GM18867 (cell line): ENCODE measurements at regions not wholly inside any gene's neighbourhood (a gene's known extent, or its start where the extent isn't known, plus 50 kb on each side); places are given as distances from the start of the nearest gene placed in this dataset.
"Not testable (repeated sequence)": the region's sequence is repeated elsewhere in the genome, so short reads cannot be mapped to it uniquely, and the experiment has no call there.

Source experiments
- ATAC-seq: cut with Tn5 transposase; IDR thresholded peaks from one replicate; pipeline ENCODE4 v1.9.1; 2021; ENCODE audit warnings: mild to moderate bottlenecking, moderate library complexity; ENCODE audit not compliant: unreplicated experiment

DNA sequence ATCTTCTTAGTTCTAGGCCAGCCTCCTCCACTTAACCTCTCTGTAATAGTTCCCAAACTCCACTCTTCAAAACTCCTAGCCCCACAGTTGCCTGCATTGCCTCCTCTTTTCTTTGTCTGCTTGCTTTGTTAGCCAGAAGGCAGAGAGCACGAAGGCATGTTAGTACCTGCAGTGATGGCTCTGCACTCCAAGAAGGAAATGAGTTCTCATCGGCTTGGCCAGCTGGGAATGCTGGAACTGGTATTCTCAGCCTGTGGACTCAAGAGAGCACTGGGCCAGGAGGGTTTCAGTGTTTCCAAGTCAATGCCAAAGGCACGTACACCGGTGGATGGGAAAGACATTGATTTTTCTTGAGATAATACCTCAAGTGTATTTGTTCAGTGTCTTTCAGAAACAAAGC is 66.3 kb upstream of the HABP2 start:
- ATAC-seq = no peak

DNA sequence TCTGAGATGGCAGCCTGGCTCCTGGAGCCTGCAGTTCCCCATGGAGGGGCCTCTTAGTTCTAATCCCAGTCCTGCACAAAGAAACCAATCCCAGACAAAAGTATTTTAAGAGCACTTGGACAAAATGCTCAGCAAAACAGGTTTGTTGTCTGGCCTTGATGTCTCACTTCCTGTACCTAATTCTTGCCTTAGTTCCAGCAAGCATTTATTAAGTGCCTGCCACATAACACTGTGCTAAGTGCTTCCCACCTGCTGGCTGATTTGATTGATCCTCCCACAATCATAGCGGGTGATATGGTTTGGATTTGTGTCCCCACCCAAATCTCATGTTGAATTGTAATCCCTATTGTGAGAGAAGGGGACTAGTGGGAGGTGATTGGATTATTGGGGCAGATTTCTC is 65.7 kb upstream of the HABP2 start:
- no peak for ATAC-seq

DNA sequence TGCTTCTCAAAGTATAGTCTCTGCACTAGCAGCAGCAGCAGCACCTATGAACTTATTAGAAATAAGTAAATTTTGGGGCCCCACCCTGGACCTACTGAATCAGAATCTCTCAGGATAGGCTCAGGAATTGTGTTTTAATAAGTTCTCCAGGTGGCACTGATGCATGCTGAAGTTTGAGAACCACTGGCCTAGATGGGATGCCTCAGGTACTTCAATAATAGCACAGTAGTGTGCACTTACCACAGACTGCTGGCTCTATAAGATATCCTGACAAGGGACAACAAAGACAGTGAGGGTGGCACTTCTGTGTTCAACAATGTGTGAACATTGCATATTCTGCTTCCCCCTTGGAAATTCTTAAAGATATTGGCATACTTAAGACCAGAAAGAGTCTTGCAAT is 64.7 kb upstream of the HABP2 start:
- ATAC-seq = no peak

DNA sequence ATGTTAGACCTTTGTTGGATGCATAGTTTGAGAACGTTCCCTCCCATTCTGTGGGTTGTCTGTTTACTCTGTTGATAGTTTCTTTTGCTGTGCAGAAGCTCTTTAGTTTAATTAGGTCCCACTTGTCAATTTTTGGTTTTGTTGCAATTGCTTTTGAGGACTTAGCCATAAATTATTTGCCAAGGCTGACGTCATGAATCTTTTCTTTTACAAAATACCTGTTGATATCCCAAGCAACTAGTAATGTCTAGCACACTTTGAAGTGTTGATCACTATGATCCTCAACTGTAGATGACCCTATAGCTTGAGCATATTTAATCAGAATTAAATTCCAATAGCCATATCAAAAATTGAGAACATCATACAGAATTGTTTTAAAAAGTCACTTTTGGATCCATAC is 63.3 kb upstream of the HABP2 start:
- not testable (repeated sequence) for ATAC-seq

DNA sequence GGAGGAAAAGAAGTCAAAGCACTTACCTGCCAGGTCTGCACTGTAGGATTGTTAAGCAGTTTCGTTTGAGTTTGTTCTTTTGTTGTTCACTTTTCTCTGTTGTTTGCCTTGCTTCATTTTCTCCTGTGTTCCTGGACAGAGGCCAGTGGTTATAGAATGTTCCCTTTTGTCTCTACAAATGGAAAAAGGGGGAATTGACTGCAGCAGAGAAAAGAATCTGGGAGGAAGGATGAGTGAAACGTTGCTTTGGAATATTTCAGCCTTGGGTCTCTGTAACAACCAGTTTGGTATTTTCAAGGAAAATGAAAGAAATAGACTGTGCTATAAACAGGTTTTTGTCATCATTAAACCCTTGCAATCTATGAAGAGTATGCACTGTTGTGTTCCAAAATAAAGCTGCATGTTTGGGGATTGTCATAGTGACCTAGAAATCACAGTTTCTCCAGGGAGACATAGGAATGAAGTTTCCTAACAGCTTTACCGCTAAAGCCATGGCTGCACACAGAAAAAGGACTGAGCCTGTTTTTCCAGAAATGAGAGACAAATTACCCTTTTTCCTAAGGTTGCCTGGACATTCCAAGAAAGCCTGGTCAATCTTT is 60.8 kb upstream of the HABP2 start:
- ATAC-seq = no peak

DNA sequence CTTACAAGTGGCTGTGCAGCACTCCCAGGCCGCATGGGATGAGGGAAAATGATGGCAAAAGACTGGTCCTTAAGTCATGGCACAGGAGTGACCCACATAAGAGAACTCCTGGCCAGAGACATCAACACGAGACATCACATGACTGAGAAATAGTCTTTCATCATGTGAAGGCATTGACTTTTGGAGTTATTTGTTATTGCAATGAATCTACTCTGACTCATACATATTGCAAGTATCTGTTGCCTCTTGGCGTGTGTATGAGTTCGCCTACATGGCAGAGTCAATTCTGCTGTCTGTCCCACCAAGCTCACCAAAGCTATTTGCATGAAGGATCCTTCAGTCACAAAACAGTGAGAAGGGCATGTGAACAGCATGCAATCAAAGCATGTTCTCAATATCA is 59.7 kb upstream of the HABP2 start:
- no peak for ATAC-seq

DNA sequence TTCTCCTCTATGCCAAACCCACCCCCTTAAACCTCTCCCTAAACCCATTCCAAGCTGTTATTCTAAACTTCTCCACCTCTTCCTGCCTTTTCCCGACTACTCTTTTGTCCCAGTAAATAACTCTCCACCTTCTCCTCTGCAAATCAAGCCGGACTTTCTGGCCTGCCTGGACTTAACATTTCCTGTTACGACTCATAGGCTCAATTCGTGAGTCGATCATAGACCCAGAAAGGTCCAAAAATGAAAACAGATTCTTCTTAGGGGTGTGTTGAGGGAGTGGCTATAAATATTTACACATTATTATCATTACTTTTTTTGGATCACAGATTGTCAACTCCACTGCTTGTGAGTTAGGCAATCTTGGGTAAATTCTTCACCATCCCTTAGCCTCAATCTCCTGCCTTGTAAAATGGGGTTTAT is 59.0 kb upstream of the HABP2 start:
- no peak for ATAC-seq

DNA sequence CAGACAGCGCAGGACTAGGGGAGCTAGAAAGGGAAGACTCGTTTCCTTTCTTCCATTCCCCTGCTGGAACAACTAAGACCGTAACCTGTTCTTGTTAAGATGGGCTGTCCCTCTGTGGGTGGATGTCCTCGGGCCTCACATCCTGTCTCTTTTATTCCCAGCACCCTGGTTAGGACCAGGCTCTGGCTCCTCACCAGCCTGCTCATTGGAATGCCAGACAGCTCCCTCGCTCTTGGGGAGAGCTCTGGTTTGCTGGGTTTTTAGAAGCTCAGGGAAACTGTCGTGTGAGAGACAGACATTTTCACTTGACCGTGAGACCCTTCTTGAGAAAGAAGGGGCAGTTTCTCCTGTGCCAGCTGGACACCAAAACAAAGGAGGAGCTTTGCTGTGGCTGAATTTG is 58.1 kb upstream of the HABP2 start:
- ATAC-seq = no peak

DNA sequence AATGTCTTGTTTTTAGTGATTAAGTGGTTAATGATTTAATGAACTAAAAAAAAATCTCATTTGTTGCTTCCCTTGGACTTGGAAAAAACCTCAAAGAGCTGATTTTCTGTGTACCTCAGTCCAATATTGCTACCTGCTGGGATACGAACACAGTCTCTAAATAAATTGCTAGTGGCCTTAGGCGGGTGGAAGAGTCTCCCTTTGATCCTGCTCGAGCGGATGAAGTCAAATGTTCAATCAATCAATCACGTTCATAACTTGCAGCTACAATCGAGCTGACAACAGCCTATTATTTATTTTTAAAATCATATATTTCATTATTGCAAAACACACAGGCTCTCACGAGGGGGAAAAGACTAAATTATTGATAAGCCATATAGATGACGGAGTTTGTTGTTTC is 57.3 kb upstream of the HABP2 start:
- ATAC-seq = no peak

DNA sequence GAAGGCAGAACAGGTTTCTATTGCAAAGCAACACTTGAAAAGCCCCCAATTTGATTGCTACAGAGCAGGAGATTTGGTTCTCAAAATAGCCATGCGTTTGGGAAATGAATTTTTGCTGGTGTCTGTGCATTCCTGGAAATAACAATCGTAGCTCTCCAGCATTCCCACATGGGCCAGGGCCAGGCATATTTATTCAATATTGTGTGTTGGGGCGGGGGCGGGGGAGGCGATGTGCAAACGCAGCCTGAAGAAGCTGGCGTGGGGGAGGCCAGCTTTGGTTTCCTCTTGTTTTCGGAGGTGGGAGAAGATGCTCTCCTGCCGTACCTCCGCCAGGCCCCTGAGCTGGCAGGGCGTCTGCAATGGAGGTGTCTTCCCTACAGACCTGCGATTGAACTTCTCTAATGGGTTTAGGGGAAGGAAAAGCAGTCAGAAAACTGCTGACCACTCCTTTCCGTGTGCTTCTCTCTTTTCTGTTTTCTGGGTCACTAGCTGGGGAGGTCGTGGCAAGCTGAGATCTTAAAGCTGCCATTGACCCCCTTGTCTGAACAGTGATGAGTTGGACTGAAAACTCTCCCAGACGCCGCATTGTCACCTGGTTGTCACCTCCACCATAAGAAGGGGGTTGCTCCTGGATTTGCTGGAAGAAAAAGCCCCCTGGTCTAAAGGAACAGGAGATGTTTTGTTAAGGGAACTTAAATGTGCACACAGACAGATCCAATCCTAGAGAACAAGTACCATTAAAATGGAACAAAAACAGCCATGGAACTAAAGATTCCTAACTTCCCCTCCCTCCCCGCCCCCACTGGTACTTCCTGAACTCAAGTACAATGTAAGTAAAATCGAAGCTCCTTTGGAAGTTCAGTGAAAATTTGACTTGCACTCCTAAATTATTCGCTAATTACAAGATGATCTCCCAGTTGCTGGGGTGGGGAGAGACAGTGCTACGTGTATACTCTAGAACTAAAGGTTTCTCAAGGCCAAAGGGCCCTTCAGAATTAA is 56.4 kb upstream of the HABP2 start:
- no peak for ATAC-seq

DNA sequence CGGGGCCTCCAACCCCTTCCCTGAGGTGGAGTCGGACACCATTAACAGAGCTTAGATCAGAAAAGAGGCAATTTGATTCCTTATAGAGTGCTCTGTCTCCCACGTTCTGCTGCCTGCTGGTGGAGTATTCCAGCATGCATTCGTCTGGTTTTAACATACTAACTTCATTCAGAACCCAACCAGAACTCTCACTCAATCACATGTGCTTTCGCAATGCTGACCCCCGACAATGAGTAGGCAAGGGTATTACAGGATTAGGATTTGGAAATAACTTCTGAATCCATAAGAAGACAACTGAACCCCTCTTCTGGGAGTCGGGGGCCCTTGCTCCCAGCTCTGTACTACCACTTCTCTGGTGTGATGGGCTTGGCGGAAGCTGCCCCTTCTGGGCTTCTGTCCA is 55.7 kb upstream of the HABP2 start:
- ATAC-seq = no peak

DNA sequence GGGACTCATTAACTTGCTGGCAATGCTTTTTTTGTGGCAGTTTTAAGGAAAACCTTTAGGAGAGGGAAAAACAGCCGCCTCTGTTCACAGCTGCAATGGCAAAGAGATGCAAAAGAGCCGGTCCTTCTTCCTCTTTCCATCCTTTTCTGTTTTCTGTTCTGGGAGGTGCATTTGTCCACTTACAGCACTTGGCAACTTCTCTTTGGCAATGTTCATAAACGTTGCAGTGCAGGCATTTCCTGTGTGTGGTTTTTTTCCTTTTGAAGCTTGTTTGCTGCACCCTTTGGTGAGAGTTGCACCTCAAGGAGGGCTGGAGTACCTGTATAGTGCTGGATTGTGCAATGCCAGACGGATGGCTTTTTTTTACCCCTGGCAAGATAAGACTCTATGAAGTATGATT is 53.9 kb upstream of the HABP2 start:
- ATAC-seq = no peak

DNA sequence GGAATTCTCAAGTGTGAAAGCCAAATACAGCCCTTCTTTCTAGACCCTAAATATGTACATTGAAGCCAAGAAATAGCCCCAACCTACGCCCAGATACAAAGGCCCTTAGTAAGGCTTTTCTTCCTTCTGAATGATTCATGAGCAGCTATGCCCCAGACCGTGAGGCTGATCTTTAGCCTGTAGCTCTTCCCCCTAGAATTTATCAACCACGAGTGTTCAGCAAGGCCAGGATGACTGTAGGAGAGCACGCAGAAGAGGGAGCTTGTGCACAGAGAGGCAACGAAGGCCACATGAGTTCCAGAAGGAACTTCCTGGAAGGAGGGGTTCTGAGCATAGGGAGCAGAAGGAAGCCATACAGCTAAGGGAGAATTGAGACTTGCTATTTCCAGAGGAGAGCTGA is 53.0 kb upstream of the HABP2 start:
- no peak for ATAC-seq

DNA sequence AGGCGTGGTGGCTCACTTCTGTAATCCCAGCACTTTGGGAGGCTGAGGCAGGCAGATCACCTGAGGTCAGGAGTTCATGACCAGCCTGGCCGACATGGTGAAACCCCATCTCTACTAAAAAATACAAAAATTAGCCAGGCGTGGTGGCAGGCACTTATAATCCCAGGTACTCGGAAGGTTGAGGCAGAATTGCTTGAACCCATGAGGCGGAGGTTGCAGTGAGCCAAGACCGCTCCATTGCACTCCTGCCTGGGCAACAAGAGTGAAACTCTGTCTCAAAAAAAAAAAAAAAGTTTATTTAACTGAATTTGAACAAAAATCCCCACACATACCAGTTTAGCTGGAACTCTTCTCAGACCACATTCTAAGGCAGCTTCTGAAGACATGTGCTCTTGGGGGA is 51.8 kb upstream of the HABP2 start:
- not testable (repeated sequence) for ATAC-seq
